H1 (cell line): ENCODE measurements at regions not wholly inside any gene's neighbourhood (a gene's known extent, or its start where the extent isn't known, plus 50 kb on each side); places are given as distances from the start of the nearest gene placed in this dataset.

Experiments used
- CBX5 ChIP-seq: fragments of 300-800, 300-1000 bp; sonication (generic); IDR thresholded peaks from 2 replicates; pipeline ENCODE4 v1.7.1; 2016; ENCODE audit warnings: antibody characterized with exemption, low read length, low read depth
- CHD7 ChIP-seq: fragments of 300-600 bp; sonication (generic); IDR thresholded peaks from 2 replicates; pipeline ENCODE4 v1.7.1; 2012; ENCODE audit warnings: low read length, moderate library complexity, mild to moderate bottlenecking, inconsistent platforms; ENCODE audit not compliant: insufficient replicate concordance
- CREB1 ChIP-seq: IDR thresholded peaks from 2 replicates; pipeline ENCODE4 v1.6.1; 2012; ENCODE audit warnings: inconsistent platforms
- EP300 ChIP-seq, 2 experiments: IDR thresholded peaks; 1 replicate in 1 of 2; 2 replicates in 1 of 2; pipeline ENCODE4 v1.6.1; 2011 to 2012; ENCODE audit warnings: low read depth in 2 of 2, low read length in 2 of 2, mild to moderate bottlenecking in 2 of 2, borderline replicate concordance in 1 of 2, inconsistent platforms in 1 of 2, moderate library complexity in 1 of 2
- EZH2 ChIP-seq: fragments of 200-600 bp; sonication (generic); IDR thresholded peaks from 2 replicates; pipeline ENCODE4 v1.7.1; 2012; ENCODE audit warnings: low read depth, mild to moderate bottlenecking, moderate library complexity, low read length, inconsistent platforms; ENCODE audit not compliant: severe bottlenecking
- GTF2F1 ChIP-seq: IDR thresholded peaks from 2 replicates; pipeline ENCODE4 v1.6.1; 2012; ENCODE audit warnings: low read depth, low read length, improper control_type of control experiment, borderline replicate concordance
- JUN ChIP-seq: IDR thresholded peaks from 2 replicates; pipeline ENCODE4 v1.6.1; 2011; ENCODE audit warnings: low read depth, mild to moderate bottlenecking, improper control_type of control experiment, low read length
- TF ChIP-seq, protein P1 (sequence below): IDR thresholded peaks from 2 replicates; pipeline ENCODE4 v1.6.1; 2011; ENCODE audit warnings: low read depth, mild to moderate bottlenecking, low read length; ENCODE audit not compliant: insufficient read depth
- TF ChIP-seq, protein P2 (sequence below): IDR thresholded peaks from 2 replicates; pipeline ENCODE4 v1.6.1; 2012; ENCODE audit warnings: inconsistent platforms

GRCh38 chr3:152977366-152977765, 142.4 kb downstream of the P2RY1 start (continued):
- TF ChIP-seq CHD7 (no peak), GTF2F1 (no peak), EP300 (IDR thresholded peaks at IDR 0.05; ENCODE audit: borderline replicate concordance in 1 of 2, low read depth in 2 of 2, low read length in 2 of 2) (no peak), CREB1 (no peak), EZH2 (no peak), JUN (no peak), CBX5 (no peak)
- TF ChIP-seq, protein P1, sequence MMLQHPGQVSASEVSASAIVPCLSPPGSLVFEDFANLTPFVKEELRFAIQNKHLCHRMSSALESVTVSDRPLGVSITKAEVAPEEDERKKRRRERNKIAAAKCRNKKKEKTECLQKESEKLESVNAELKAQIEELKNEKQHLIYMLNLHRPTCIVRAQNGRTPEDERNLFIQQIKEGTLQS, result no peak
- TF ChIP-seq, protein P2, sequence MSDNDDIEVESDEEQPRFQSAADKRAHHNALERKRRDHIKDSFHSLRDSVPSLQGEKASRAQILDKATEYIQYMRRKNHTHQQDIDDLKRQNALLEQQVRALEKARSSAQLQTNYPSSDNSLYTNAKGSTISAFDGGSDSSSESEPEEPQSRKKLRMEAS, result no peak
- TF ChIP-seq, all 59 proteins: peak for 0
